WTC11 (cell line): ENCODE measurements at regions not wholly inside any gene's neighbourhood (a gene's known extent, or its start where the extent isn't known, plus 50 kb on each side); places are given as distances from the start of the nearest gene placed in this dataset.

Experiments
- ATAC-seq: fragments of 200-7000 bp; cut with Tn5 transposase; 2 replicates; pipeline ENCODE4 v1.10.0; 2021; ENCODE audit warnings: mild to moderate bottlenecking, moderate library complexity
- CTCF ChIA-PET: fragments of 300-600 bp; sonication (Branson Sonifier 250); formaldehyde crosslinking; loops from one replicate; lab custom pipeline; 2021; ENCODE audit warnings: antibody characterized with exemption; lab: Charles Lee
- POLR2A ChIA-PET: fragments of 350-600 bp; sonication (Branson Sonifier 250); formaldehyde crosslinking; loops from one replicate; lab custom pipeline; 2021; ENCODE audit warnings: antibody characterized with exemption; lab: Charles Lee
- DNase-seq: peaks from one replicate; pipeline ENCODE4 v3.0.0; 2021; ENCODE audit warnings: low spot score
- H3K27ac Mint-ChIP-seq: 2 replicates; pipeline ENCODE4 v1.8.0; 2021; ENCODE audit warnings: mixed read lengths
- H3K27me3 Mint-ChIP-seq: 2 replicates; pipeline ENCODE4 v1.8.0; 2021; ENCODE audit warnings: low read depth, mild to moderate bottlenecking, moderate library complexity, mixed read lengths
- H3K36me3 Mint-ChIP-seq: 2 replicates; pipeline ENCODE4 v1.8.0; 2021; ENCODE audit warnings: mixed read lengths
- H3K4me1 Mint-ChIP-seq: 2 replicates; pipeline ENCODE4 v1.8.0; 2022; ENCODE audit warnings: mixed read lengths
- H3K4me3 Mint-ChIP-seq: 2 replicates; pipeline ENCODE4 v1.8.0; 2021; ENCODE audit warnings: mild to moderate bottlenecking, moderate library complexity, mixed read lengths
- H3K9me3 Mint-ChIP-seq: 2 replicates; pipeline ENCODE4 v1.8.0; 2021; ENCODE audit warnings: mixed read lengths
- GRHL2 ChIP-seq: fragments of 250-450 bp; sonication (Bioruptor Pico); IDR thresholded peaks from 2 replicates; pipeline ENCODE4 v1.8.0; 2022; ENCODE audit warnings: mild to moderate bottlenecking, moderate library complexity; ENCODE audit not compliant: insufficient replicate concordance, severe bottlenecking
- MYBL2 ChIP-seq: sonication (generic); formaldehyde crosslinking; IDR thresholded peaks from 2 replicates; pipeline ENCODE4 v1.8.1; 2023; ENCODE audit warnings: mild to moderate bottlenecking, moderate library complexity, missing genetic modification reagents
- SP1 ChIP-seq: sonication (generic); formaldehyde crosslinking; conservative IDR thresholded peaks from 2 replicates; pipeline ENCODE4 v1.8.1; 2022; ENCODE audit warnings: missing genetic modification reagents
- ZNF121 ChIP-seq: sonication (generic); formaldehyde crosslinking; IDR thresholded peaks from 2 replicates; pipeline ENCODE4 v1.8.0; 2023; ENCODE audit warnings: missing genetic modification reagents
- ZNF219 ChIP-seq: sonication (generic); formaldehyde crosslinking; IDR thresholded peaks from 2 replicates; pipeline ENCODE4 v1.8.0; 2023; ENCODE audit warnings: missing genetic modification reagents, mild to moderate bottlenecking, borderline replicate concordance
- ZNF263 ChIP-seq: sonication (generic); formaldehyde crosslinking; IDR thresholded peaks from 2 replicates; pipeline ENCODE4 v1.8.1; 2022; ENCODE audit warnings: low read depth, mild to moderate bottlenecking, moderate library complexity, missing genetic modification reagents
- TF ChIP-seq, protein P1 (sequence below): fragments of 250-450 bp; sonication (Bioruptor Pico); IDR thresholded peaks from 2 replicates; pipeline ENCODE4 v1.9.0; 2021; ENCODE audit warnings: mild to moderate bottlenecking
- TF ChIP-seq, protein P2 (sequence below): fragments of 250-450 bp; sonication (Bioruptor Pico); IDR thresholded peaks from 2 replicates; pipeline ENCODE4 v1.9.0; 2021; ENCODE audit warnings: moderate library complexity, mild to moderate bottlenecking, inconsistent platforms, borderline replicate concordance
- TF ChIP-seq, protein P3 (sequence below): sonication (generic); formaldehyde crosslinking; IDR thresholded peaks from 2 replicates; pipeline ENCODE4 v1.8.0; 2023; ENCODE audit warnings: missing genetic modification reagents
- TF ChIP-seq, protein P4 (sequence below): sonication (generic); formaldehyde crosslinking; IDR thresholded peaks from 2 replicates; pipeline ENCODE4 v1.8.0; 2022; ENCODE audit warnings: mild to moderate bottlenecking, missing genetic modification reagents
- TF ChIP-seq, protein P5 (sequence below): sonication (generic); formaldehyde crosslinking; IDR thresholded peaks from 2 replicates; pipeline ENCODE4 v1.8.0; 2022; ENCODE audit warnings: mild to moderate bottlenecking, missing genetic modification reagents
- TF ChIP-seq, protein P6 (sequence below): sonication (generic); formaldehyde crosslinking; IDR thresholded peaks from 2 replicates; pipeline ENCODE4 v1.8.0; 2022; ENCODE audit warnings: mild to moderate bottlenecking, missing genetic modification reagents
- TF ChIP-seq, protein P7 (sequence below): sonication (generic); formaldehyde crosslinking; IDR thresholded peaks from 2 replicates; pipeline ENCODE4 v1.8.1; 2023; ENCODE audit warnings: mild to moderate bottlenecking, missing genetic modification reagents
- TF ChIP-seq, protein P8 (sequence below): sonication (generic); formaldehyde crosslinking; IDR thresholded peaks from 2 replicates; pipeline ENCODE4 v1.8.1; 2022; ENCODE audit warnings: low read depth, mild to moderate bottlenecking, moderate library complexity, missing genetic modification reagents, borderline replicate concordance
- TF ChIP-seq, protein P9 (sequence below): sonication (generic); formaldehyde crosslinking; IDR thresholded peaks from 2 replicates; pipeline ENCODE4 v1.8.1; 2023; ENCODE audit warnings: mild to moderate bottlenecking, moderate library complexity, missing genetic modification reagents
- TF ChIP-seq, protein P10 (sequence below): sonication (generic); formaldehyde crosslinking; IDR thresholded peaks from 2 replicates; pipeline ENCODE4 v1.8.1; 2022; ENCODE audit warnings: low read depth, missing genetic modification reagents, borderline replicate concordance

DNA sequence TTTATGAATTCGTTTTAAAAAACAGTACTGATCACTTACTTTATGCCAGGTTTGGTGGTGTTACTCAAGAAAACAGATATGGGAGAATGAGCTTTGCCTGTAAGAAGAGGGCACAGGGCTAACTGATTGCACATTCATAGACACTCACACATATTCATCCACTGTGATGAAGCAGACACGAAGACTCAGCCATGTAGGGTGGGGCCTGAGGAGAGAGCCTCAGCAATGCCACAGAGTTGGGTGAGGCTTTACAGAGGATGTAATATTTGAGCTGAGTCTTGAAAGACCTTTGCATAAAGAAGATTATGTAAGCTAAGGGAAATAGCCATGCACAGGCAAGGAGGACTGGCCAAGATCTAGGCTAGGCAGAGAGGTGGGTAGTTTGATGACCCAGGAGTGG is 472.8 kb downstream of the PSAT1 start:
- no peaks in the 10 kb centered on the region for H3K27me3 Mint-ChIP-seq
- TF ChIP-seq, protein P1, sequence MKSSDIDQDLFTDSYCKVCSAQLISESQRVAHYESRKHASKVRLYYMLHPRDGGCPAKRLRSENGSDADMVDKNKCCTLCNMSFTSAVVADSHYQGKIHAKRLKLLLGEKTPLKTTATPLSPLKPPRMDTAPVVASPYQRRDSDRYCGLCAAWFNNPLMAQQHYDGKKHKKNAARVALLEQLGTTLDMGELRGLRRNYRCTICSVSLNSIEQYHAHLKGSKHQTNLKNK (CRISPR knock-in tag), result no peak
- no peak for TF ChIP-seq ZNF219 (CRISPR knock-in tag)
- TF ChIP-seq, protein P2, sequence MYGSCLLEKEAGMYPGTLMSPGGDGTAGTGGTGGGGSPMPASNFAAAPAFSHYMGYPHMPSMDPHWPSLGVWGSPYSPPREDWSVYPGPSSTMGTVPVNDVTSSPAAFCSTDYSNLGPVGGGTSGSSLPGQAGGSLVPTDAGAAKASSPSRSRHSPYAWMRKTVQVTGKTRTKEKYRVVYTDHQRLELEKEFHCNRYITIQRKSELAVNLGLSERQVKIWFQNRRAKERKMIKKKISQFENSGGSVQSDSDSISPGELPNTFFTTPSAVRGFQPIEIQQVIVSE, result no peak
- TF ChIP-seq, protein P3, sequence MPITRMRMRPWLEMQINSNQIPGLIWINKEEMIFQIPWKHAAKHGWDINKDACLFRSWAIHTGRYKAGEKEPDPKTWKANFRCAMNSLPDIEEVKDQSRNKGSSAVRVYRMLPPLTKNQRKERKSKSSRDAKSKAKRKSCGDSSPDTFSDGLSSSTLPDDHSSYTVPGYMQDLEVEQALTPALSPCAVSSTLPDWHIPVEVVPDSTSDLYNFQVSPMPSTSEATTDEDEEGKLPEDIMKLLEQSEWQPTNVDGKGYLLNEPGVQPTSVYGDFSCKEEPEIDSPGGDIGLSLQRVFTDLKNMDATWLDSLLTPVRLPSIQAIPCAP, result no peak
- TF ChIP-seq, protein P4, sequence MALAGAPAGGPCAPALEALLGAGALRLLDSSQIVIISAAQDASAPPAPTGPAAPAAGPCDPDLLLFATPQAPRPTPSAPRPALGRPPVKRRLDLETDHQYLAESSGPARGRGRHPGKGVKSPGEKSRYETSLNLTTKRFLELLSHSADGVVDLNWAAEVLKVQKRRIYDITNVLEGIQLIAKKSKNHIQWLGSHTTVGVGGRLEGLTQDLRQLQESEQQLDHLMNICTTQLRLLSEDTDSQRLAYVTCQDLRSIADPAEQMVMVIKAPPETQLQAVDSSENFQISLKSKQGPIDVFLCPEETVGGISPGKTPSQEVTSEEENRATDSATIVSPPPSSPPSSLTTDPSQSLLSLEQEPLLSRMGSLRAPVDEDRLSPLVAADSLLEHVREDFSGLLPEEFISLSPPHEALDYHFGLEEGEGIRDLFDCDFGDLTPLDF (CRISPR knock-in tag), result no peak
- no peak for TF ChIP-seq ZNF263 (CRISPR knock-in tag)
- TF ChIP-seq, protein P5, sequence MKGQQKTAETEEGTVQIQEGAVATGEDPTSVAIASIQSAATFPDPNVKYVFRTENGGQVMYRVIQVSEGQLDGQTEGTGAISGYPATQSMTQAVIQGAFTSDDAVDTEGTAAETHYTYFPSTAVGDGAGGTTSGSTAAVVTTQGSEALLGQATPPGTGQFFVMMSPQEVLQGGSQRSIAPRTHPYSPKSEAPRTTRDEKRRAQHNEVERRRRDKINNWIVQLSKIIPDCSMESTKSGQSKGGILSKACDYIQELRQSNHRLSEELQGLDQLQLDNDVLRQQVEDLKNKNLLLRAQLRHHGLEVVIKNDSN, result no peak
- TF ChIP-seq, protein P6, sequence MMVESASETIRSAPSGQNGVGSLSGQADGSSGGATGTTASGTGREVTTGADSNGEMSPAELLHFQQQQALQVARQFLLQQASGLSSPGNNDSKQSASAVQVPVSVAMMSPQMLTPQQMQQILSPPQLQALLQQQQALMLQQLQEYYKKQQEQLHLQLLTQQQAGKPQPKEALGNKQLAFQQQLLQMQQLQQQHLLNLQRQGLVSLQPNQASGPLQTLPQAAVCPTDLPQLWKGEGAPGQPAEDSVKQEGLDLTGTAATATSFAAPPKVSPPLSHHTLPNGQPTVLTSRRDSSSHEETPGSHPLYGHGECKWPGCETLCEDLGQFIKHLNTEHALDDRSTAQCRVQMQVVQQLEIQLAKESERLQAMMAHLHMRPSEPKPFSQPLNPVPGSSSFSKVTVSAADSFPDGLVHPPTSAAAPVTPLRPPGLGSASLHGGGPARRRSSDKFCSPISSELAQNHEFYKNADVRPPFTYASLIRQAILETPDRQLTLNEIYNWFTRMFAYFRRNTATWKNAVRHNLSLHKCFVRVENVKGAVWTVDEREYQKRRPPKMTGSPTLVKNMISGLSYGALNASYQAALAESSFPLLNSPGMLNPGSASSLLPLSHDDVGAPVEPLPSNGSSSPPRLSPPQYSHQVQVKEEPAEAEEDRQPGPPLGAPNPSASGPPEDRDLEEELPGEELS (CRISPR knock-in tag), result no peak
- TF ChIP-seq, protein P7, sequence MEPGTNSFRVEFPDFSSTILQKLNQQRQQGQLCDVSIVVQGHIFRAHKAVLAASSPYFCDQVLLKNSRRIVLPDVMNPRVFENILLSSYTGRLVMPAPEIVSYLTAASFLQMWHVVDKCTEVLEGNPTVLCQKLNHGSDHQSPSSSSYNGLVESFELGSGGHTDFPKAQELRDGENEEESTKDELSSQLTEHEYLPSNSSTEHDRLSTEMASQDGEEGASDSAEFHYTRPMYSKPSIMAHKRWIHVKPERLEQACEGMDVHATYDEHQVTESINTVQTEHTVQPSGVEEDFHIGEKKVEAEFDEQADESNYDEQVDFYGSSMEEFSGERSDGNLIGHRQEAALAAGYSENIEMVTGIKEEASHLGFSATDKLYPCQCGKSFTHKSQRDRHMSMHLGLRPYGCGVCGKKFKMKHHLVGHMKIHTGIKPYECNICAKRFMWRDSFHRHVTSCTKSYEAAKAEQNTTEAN (CRISPR knock-in tag), result no peak
- TF ChIP-seq, protein P8, sequence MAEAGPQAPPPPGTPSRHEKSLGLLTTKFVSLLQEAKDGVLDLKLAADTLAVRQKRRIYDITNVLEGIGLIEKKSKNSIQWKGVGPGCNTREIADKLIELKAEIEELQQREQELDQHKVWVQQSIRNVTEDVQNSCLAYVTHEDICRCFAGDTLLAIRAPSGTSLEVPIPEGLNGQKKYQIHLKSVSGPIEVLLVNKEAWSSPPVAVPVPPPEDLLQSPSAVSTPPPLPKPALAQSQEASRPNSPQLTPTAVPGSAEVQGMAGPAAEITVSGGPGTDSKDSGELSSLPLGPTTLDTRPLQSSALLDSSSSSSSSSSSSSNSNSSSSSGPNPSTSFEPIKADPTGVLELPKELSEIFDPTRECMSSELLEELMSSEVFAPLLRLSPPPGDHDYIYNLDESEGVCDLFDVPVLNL (CRISPR knock-in tag), result no peak
- H3K4me3 Mint-ChIP-seq, result no peak overlapping the region
- CTCF ChIA-PET, result no interaction called here
- no peak for DNase-seq
- H3K27ac Mint-ChIP-seq, result no peak overlapping the region
- H3K4me1 Mint-ChIP-seq, result peaks cover under 1% of the 10 kb centered on the region
- ATAC-seq, result no peak
- POLR2A ChIA-PET, result no interaction called here
- no peaks in the 10 kb centered on the region for H3K36me3 Mint-ChIP-seq
- no peaks in the 10 kb centered on the region for H3K9me3 Mint-ChIP-seq

DNA sequence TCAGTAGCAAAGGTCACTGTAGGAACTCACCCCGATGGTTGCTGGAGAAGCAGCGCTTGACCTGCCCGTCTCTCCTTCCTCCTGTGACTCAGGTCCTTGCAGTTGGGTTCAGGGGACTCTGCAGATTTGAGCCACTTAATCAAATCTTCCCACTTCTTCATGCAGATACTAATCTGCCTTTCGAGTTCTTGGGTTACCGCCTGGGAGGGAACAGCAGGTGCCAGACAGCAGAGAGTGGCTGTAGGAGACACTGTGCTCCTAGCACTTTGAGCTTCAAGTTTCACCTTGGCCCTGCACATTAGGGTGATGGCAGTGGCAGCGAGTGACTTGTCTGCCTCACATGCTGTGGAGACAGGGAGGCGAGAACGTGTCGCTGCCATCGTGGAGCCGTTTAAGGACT is 478.3 kb downstream of the PSAT1 start:
- no peak for ATAC-seq
- Mint-ChIP-seq H3K36me3 (no peaks in the 10 kb centered on the region), H3K9me3 (no peaks in the 10 kb centered on the region), H3K4me3 (no peak overlapping the region), H3K4me1 (peaks cover 50% of the 10 kb centered on the region), H3K27me3 (no peaks in the 10 kb centered on the region), H3K27ac (no peak overlapping the region)
- POLR2A ChIA-PET, result no interaction called here
- CTCF ChIA-PET, result no interaction called here
- no peak for TF ChIP-seq MYBL2 (CRISPR knock-in tag)
- TF ChIP-seq, protein P9, sequence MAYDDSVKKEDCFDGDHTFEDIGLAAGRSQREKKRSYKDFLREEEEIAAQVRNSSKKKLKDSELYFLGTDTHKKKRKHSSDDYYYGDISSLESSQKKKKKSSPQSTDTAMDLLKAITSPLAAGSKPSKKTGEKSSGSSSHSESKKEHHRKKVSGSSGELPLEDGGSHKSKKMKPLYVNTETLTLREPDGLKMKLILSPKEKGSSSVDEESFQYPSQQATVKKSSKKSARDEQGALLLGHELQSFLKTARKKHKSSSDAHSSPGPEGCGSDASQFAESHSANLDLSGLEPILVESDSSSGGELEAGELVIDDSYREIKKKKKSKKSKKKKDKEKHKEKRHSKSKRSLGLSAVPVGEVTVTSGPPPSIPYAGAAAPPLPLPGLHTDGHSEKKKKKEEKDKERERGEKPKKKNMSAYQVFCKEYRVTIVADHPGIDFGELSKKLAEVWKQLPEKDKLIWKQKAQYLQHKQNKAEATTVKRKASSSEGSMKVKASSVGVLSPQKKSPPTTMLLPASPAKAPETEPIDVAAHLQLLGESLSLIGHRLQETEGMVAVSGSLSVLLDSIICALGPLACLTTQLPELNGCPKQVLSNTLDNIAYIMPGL (CRISPR knock-in tag), result no peak
- TF ChIP-seq ZNF121 (CRISPR knock-in tag), result no peak
- TF ChIP-seq, protein P10, sequence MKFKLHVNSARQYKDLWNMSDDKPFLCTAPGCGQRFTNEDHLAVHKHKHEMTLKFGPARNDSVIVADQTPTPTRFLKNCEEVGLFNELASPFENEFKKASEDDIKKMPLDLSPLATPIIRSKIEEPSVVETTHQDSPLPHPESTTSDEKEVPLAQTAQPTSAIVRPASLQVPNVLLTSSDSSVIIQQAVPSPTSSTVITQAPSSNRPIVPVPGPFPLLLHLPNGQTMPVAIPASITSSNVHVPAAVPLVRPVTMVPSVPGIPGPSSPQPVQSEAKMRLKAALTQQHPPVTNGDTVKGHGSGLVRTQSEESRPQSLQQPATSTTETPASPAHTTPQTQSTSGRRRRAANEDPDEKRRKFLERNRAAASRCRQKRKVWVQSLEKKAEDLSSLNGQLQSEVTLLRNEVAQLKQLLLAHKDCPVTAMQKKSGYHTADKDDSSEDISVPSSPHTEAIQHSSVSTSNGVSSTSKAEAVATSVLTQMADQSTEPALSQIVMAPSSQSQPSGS (CRISPR knock-in tag), result no peak
- TF ChIP-seq ZNF219 (CRISPR knock-in tag), result no peak
- no peak for TF ChIP-seq SP1 (CRISPR knock-in tag)
- TF ChIP-seq GRHL2 (CRISPR knock-in tag), result no peak
- no peak for DNase-seq
